ENCODE measurements at regions not wholly inside any gene's neighbourhood (a gene's known extent, or its start where the extent isn't known, plus 50 kb on each side); places are given as distances from the start of the nearest gene placed in this dataset.

DNA sequence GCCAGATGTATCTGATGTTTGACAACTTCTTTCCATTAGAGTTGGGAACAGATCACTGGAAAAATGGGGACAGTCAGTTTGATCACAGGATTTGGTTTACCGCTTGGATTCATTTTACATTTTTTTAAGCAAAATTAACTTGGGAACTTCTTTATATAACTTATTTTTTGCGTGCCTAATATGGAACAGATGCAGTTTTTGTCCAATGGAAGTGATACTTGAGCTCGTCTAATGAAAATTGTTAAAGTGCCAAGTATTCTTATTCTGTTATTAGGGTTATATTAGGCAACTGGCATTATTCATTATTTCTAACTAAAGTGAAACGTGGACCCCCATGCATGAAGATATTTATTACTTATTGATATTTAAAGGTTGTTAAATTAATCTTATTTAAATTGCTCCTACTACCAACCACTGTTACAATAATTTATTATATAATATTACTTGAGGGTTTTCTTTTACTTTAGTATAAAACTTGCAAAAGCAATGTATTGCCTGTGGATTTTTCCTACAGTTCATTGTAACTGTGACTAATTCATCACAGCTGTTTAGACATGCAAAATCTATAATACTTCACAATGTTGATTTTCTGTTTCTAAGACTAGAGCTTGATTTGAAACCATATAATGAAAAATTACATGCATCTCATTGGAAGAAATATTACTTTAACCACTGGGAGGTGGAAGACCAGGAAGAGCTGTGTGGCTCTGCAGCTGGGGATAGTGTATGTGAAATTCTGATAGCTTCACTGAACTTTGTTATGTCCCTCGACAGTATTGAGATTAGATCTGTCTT is 787.3 kb upstream of the WWC1 start:
- Histone ChIP-seq H3K4me3 (ENCODE audit: insufficient read depth, low read depth, low read length) (no peak overlapping the region), H3K27me3 (ENCODE audit: control insufficient read depth, insufficient read depth, low read length) (no peaks in the 10 kb centered on the region; the same call in 1 of the 2 replicates), H3K36me3 (replicated peaks; ENCODE audit: control insufficient read depth, insufficient read depth, low read length) (no peaks in the 10 kb centered on the region)
- DNase-seq = no peak

DNA sequence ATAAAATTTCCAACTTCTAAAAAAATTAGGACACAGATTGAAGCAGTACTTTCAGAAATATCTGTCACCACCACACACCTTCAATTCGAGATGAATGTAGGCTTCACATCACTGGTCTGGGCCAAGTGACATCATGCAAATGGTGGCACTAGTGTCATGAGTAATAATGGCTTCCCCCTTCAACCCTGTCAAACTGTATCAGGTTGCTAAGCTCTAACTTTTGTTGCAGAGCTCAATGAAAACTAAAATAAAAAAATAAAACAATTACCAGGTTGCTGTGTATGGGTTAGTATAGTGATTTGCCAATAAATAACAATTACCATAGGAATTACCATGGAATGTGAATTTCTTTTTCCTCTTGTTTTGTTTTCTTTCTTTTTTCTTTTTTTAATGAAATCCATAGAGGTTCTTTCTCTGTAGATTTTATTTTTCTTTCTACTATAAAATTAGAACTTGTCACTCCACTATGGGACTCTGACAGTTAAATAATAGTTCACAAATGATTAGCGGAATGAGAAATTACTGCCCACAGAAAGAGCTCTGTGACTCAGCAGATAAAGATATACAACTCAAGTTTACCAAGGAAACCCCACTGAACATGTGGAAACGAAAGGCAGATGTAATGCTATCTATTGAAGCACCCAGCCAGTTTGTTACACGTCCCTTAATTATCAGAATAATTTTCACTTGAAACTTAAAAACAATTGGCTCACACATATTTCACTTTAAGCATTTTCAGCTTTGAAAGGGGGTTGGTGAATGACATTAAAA is 783.8 kb upstream of the WWC1 start:
- no peak for DNase-seq

DNA sequence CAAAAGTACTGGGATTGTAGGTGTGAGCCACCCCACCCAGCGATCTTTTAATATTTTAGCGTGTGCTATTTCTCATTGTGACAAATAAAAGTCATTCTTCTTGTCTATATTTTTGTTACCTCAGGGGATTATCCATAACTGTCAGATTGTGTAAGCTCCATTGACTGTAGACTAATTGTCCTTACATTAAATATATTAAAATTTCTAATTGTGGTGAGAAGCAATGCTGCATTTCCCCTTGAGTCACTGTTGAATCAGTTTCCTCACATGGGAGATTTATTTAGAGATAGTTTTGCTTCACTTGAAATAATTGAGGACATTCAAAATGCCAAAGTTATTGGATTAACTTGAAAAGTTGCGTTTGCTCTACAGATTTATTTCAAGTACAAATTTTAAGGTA is 782.4 kb upstream of the WWC1 start:
- H3K27me3 ChIP-seq (ENCODE audit: control insufficient read depth, insufficient read depth, low read length) = no peaks in the 10 kb centered on the region
- DNase-seq = no peak
- H3K4me3 ChIP-seq (ENCODE audit: insufficient read depth, low read depth, low read length) = no peak overlapping the region
- no peaks in the 10 kb centered on the region for H3K36me3 ChIP-seq (replicated peaks; ENCODE audit: control insufficient read depth, insufficient read depth, low read length)

More for the DNA sequence above, 783.8 kb upstream of the WWC1 start:
- H3K4me3 ChIP-seq (ENCODE audit: insufficient read depth, low read depth, low read length) = no peak overlapping the region
- no peaks in the 10 kb centered on the region for H3K27me3 ChIP-seq (ENCODE audit: control insufficient read depth, insufficient read depth, low read length)
- H3K36me3 ChIP-seq (replicated peaks; ENCODE audit: control insufficient read depth, insufficient read depth, low read length) = no peaks in the 10 kb centered on the region

DNA sequence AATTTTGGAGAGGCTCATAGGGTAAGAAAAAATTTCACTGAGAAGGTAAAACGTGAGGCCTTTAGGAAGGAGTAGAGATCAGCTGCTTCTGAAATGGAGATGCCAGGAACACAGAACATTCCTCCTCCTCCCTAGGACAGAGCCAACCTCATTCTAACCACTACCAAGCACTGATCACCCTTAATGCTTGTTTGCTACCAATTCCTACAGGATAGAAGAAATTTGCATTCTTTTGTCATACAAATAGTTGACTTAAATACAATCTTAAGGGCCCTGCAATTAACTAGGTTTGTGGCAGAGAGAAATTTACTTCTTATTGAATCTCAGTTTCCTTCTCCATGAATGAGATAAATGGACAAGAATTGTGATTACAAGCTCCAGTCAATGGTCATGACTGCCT is 780.2 kb upstream of the WWC1 start:
- DNase-seq = peak; percentile 5
- Histone ChIP-seq H3K4me3 (ENCODE audit: insufficient read depth, low read depth, low read length) (no peak overlapping the region), H3K27me3 (ENCODE audit: control insufficient read depth, insufficient read depth, low read length) (no peaks in the 10 kb centered on the region), H3K36me3 (replicated peaks; ENCODE audit: control insufficient read depth, insufficient read depth, low read length) (no peaks in the 10 kb centered on the region)

DNA sequence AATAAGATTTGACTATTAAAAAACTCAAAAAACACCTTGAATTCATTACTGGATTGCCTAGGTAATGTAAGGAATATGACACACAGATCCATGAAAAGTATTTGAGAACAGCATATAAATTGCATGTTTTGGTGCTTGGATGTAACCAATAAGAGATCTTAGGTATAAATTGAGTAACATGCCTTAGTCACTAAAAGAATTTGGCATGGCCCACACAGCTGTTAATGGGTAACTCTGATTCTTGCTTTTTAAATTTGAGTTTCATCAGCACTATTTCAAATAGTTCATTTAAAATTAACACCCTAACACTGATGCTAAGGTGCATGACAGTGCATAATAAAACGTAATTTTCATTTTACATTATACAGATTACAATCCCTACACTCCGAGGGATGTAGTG is 779.3 kb upstream of the WWC1 start:
- H3K36me3 ChIP-seq (replicated peaks; ENCODE audit: control insufficient read depth, insufficient read depth, low read length) = no peaks in the 10 kb centered on the region

DNA sequence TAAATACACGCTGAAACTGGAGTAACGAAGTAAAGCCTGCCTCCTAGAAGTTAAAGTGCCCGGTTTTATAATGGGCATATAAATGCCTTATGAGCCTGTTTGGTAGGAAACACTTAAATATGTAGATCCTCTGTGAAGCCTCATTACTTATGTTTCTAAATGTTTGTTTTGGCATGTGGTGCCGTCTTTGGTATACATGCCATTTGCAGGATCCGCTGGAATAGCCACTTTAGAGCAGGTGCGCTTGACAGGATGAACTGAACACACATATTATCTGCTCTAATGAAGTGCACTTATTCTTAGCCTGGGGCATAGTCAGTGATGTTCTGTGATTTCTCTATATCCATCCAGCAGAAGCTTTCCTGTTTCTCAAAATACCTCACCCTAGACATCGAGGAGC is 778.1 kb upstream of the WWC1 start:
- H3K36me3 ChIP-seq (replicated peaks; ENCODE audit: control insufficient read depth, insufficient read depth, low read length) = no peaks in the 10 kb centered on the region
- DNase-seq = no peak
- no peak overlapping the region for H3K4me3 ChIP-seq (ENCODE audit: insufficient read depth, low read depth, low read length)
- no peaks in the 10 kb centered on the region for H3K27me3 ChIP-seq (ENCODE audit: control insufficient read depth, insufficient read depth, low read length)

More for the DNA sequence above, 779.3 kb upstream of the WWC1 start:
- Histone ChIP-seq H3K27me3 (ENCODE audit: control insufficient read depth, insufficient read depth, low read length) (no peaks in the 10 kb centered on the region), H3K4me3 (ENCODE audit: insufficient read depth, low read depth, low read length) (no peak overlapping the region)
- DNase-seq = no peak

DNA sequence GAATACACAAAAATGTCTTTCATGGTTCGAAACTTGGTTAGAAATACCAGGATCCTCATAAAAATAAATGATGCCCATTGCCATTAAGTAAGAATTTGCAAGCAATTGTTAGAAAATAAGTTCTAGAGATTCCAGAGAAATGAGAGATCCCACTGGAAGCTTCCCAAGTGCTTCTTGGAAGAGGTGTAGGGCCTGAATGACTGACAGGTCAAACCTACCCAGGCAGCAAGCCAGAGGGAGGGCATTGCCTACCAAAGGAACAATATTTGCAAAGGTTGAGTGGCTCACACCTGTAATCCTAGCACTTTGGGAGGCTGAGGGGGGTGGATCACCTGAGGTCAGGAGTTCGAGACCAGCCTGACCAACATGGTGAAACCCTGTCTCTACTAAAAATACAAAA is 777.0 kb upstream of the WWC1 start:
- Histone ChIP-seq H3K36me3 (replicated peaks; ENCODE audit: control insufficient read depth, insufficient read depth, low read length) (no peaks in the 10 kb centered on the region), H3K27me3 (ENCODE audit: control insufficient read depth, insufficient read depth, low read length) (no peaks in the 10 kb centered on the region), H3K4me3 (ENCODE audit: insufficient read depth, low read depth, low read length) (no peak overlapping the region)
- DNase-seq = no peak

DNA sequence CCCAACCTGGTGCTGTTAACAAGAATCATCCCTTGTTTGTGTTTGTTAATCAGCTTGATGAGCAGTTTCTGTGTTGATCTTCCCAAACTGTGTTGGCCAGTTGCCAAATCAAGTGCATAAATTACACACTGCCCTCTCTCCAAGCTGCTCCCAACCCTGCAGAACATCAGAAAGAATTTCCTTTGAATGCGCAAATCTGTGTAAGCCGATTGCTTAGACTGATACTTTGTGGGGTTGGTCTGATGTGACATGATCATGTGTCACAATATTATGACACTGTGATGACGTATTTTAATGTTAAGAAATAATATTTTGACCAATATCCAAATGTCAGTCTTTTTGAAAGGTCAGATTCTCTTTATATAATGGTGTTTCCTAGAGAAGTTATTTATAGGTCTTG is 766.4 kb upstream of the WWC1 start:
- no peak for DNase-seq
- H3K27me3 ChIP-seq (ENCODE audit: control insufficient read depth, insufficient read depth, low read length) = no peaks in the 10 kb centered on the region
- H3K36me3 ChIP-seq (replicated peaks; ENCODE audit: control insufficient read depth, insufficient read depth, low read length) = no peaks in the 10 kb centered on the region
- H3K4me3 ChIP-seq (ENCODE audit: insufficient read depth, low read depth, low read length) = no peak overlapping the region

DNA sequence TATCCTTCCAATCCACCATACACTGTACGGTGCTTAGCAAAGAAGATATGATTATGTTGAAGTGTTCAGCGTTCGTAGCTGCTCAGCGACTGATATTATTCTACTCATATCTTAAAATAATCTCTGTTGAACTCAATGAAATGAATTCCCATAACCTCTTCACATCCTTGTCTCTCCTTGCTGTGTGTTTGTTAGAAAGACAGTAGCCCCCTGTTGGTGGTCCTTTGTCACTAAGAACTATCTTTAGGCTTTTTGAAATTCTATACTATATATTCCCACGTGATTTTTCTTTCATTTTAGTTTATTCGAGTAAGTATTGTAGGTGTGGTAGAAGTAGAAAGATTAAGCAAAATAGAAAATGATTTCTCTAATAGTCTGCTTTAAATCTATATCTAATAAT is 762.8 kb upstream of the WWC1 start:
- no peak for DNase-seq
- Histone ChIP-seq H3K4me3 (ENCODE audit: insufficient read depth, low read depth, low read length) (no peak overlapping the region), H3K36me3 (replicated peaks; ENCODE audit: control insufficient read depth, insufficient read depth, low read length) (no peaks in the 10 kb centered on the region), H3K27me3 (ENCODE audit: control insufficient read depth, insufficient read depth, low read length) (no peaks in the 10 kb centered on the region)

DNA sequence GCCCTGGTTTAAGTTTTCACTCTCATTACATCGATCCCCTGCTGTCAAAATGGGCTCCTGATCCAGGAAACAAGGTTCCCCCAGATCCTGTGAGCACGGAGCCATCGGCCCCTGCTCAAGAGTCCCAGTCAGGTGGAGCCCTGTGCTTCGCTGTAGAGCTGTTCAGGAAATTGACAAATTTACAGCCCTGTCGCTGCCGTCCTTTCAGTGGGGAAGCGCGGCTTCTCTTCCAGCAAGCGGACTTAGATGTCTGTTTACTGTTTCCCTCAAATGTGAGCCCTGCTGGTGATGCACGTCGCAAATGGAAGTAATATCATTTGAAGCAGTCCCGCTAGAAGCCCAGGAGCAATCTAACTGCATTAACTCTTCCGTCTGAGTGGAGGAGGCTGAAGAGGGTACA is 760.9 kb upstream of the WWC1 start:
- H3K27me3 ChIP-seq (ENCODE audit: control insufficient read depth, insufficient read depth, low read length) = no peaks in the 10 kb centered on the region
- H3K4me3 ChIP-seq (ENCODE audit: insufficient read depth, low read depth, low read length) = no peak overlapping the region

DNA sequence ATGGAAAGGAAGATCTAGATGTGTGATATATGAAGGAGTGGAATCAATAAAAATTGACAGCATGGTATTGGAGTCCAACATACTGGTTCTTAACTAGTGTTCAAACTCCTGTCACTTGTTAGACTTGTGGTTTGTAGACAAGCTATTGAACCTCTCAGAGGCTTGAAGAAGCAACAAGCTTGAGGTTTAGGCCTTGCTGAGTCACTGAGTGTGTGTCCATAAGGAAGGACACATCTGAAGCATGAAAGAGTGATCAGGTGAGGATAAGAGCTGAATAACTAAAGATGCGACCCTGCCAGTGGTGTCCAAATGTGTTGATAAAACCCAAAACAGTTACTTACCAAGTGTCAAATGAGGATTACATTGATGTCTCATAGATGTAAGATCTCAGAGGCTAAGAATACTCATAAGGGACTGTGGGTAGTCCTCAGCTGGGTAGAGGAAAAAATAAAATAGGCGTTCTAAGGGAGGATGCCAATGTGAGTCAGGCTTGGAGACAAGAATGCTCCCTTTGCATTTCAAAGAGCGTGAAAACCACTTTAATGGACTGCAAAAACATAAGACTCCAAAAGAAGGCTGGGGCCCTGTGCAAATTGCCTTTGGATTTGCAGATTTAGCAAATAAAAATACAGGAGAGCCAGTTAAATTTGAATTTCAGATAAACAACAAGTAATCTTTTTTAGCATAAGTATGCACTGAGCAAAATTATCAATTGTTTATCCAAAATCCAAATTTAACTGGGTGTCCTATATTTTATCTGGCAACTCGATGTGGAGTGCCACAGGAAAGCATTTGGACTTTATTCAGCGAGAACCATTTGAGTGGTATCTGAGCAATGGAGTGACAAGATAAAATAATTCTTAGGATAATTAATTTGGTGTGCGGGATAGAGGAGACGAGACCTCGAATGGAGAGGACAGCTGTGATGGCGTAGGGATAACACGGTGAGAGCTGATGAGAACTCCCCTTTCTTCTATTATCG is 757.3 kb upstream of the WWC1 start:
- Histone ChIP-seq H3K4me3 (ENCODE audit: insufficient read depth, low read depth, low read length) (no peak overlapping the region), H3K27me3 (ENCODE audit: control insufficient read depth, insufficient read depth, low read length) (no peaks in the 10 kb centered on the region), H3K36me3 (replicated peaks; ENCODE audit: control insufficient read depth, insufficient read depth, low read length) (no peaks in the 10 kb centered on the region)
- no peak for DNase-seq

More for the DNA sequence above, 760.9 kb upstream of the WWC1 start:
- H3K36me3 ChIP-seq (replicated peaks; ENCODE audit: control insufficient read depth, insufficient read depth, low read length) = no peaks in the 10 kb centered on the region
- no peak for DNase-seq

DNA sequence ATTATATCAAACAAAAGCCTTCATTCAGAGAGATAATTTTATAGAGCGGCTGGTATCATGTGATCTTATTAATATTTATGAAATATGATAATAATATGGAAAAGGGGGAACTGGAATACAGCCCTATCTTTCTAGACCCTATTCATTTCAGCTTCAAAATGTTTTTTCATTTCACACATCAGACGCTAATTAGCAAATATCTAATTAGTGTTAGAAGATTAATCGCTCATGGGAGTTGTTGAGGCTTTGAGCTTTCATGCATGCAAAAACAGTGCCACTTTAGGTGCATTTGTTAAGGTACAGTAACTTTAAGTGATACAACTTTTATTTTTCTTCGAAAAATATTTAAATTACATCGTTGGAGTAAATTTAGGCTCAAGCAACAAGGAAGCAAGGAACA is 751.7 kb upstream of the WWC1 start:
- no peak for DNase-seq

DNA sequence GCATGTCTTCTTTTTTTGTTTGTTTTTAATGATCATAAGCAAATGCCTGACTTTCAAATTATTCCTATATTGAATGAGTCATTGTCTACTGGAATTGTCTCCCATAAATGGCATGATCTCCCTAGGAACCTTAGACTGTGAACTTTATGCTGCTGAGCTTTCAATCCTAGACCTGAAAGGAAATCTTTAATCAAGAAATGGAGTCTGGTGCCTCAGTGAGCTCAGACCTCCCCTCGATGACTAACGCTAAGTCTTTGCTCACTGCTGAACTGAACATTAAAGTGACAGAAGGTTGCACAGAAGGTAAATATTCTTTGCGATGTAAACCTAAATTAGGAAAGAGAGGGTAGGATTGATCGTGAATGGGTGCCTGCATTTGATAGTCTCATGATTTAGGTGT is 745.2 kb upstream of the WWC1 start:
- no peak overlapping the region for H3K4me3 ChIP-seq (ENCODE audit: insufficient read depth, low read depth, low read length)
- no peaks in the 10 kb centered on the region for H3K36me3 ChIP-seq (replicated peaks; ENCODE audit: control insufficient read depth, insufficient read depth, low read length)
- no peaks in the 10 kb centered on the region for H3K27me3 ChIP-seq (ENCODE audit: control insufficient read depth, insufficient read depth, low read length)
- no peak for DNase-seq

More for the DNA sequence above, 751.7 kb upstream of the WWC1 start:
- no peaks in the 10 kb centered on the region for H3K27me3 ChIP-seq (ENCODE audit: control insufficient read depth, insufficient read depth, low read length)
- no peaks in the 10 kb centered on the region for H3K36me3 ChIP-seq (replicated peaks; ENCODE audit: control insufficient read depth, insufficient read depth, low read length)
- H3K4me3 ChIP-seq (ENCODE audit: insufficient read depth, low read depth, low read length) = no peak overlapping the region

DNA sequence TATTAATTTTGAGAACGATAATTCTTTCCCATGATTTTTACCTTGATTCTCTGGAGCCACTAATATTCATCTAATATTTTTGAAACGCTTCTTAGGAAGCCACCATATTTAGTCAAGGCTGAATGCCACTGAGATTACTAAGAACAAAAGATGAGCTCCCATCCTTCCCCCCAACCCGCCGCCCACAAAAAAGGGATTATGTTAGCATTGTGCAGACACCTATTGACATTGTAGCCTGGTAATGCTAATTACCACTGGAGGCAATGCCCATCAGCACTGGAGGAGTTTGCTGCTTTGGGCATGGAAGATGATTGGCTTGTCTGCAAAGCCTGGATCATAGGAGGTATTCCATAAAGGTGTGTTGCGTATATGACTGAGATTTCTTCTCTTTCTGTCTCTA is 739.1 kb upstream of the WWC1 start:
- Histone ChIP-seq H3K36me3 (replicated peaks; ENCODE audit: control insufficient read depth, insufficient read depth, low read length) (no peaks in the 10 kb centered on the region), H3K4me3 (ENCODE audit: insufficient read depth, low read depth, low read length) (no peak overlapping the region), H3K27me3 (ENCODE audit: control insufficient read depth, insufficient read depth, low read length) (no peaks in the 10 kb centered on the region)
- DNase-seq = no peak
